ENCODE measurements at regions not wholly inside any gene's neighbourhood (a gene's known extent, or its start where the extent isn't known, plus 50 kb on each side); places are given as distances from the start of the nearest gene placed in this dataset.

- TF ChIP-seq POLR2AphosphoS5 (IDR thresholded peaks at IDR 0.05) (no peak), POLR2A (IDR thresholded peaks at IDR 0.05) (no peak), EP300 (IDR thresholded peaks at IDR 0.05) (no peak)
- TF ChIP-seq, protein P1, sequence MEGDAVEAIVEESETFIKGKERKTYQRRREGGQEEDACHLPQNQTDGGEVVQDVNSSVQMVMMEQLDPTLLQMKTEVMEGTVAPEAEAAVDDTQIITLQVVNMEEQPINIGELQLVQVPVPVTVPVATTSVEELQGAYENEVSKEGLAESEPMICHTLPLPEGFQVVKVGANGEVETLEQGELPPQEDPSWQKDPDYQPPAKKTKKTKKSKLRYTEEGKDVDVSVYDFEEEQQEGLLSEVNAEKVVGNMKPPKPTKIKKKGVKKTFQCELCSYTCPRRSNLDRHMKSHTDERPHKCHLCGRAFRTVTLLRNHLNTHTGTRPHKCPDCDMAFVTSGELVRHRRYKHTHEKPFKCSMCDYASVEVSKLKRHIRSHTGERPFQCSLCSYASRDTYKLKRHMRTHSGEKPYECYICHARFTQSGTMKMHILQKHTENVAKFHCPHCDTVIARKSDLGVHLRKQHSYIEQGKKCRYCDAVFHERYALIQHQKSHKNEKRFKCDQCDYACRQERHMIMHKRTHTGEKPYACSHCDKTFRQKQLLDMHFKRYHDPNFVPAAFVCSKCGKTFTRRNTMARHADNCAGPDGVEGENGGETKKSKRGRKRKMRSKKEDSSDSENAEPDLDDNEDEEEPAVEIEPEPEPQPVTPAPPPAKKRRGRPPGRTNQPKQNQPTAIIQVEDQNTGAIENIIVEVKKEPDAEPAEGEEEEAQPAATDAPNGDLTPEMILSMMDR (IDR thresholded peaks at IDR 0.05): no peak
- Histone ChIP-seq H3K36me3 (no peaks in the 10 kb centered on the region), H3K4me3 (no peak overlapping the region), H3K4me1 (no peaks in the 10 kb centered on the region), H3K27me3 (no peaks in the 10 kb centered on the region), H3K27ac (no peak overlapping the region), H3K9me3 (peaks cover 0 to 16% (median 0%) of the 10 kb centered on the region in 3 donors)
- WGBS, 2 donors (ENCODE audit: low coverage in 1 of 2): 80 to 81% methylated on average over 1 of the region's 1 CpG
- ATAC-seq: no peak
These were observed 431.2 kb upstream of the GYPC start for GRCh38 chr2:126224776-126225175.

- no peak for TF ChIP-seq EP300 (IDR thresholded peaks at IDR 0.05)
- no peak for TF ChIP-seq POLR2AphosphoS5 (IDR thresholded peaks at IDR 0.05)
- no peak for TF ChIP-seq POLR2A (IDR thresholded peaks at IDR 0.05)
- TF ChIP-seq, protein P1 (IDR thresholded peaks at IDR 0.05): no peak
- WGBS, 2 donors (ENCODE audit: low coverage in 1 of 2): 71% methylated on average over 1 of the region's 1 CpG; no CpG with 5 or more reads in 1 of the 2 donors
- Histone ChIP-seq H3K9me3 (peaks cover 0 to 17% (median 0%) of the 10 kb centered on the region in 3 donors), H3K36me3 (no peaks in the 10 kb centered on the region), H3K4me3 (no peak overlapping the region), H3K4me1 (no peaks in the 10 kb centered on the region), H3K27ac (no peak overlapping the region), H3K27me3 (no peaks in the 10 kb centered on the region)
- no peak for ATAC-seq
These were observed 428.7 kb upstream of the GYPC start for GRCh38 chr2:126227250-126227649.

DNA sequence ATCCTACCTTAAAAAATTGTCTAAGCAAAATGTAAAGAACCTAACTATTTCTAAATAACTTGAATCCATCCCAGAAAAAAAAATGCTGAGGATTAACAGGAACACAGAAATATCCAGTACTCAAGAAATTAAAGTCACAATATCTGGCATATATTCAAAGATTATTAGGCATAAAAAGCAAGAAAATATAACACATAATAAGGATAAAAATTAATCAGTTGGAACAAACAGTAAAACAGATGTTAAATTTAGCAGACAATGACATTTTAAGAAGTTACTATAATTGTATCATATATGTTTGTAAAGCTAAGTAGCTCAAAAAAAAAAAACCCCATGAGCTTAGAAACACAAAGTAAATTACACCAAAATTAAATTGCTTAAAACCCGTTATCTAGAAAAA is 427.4 kb upstream of the GYPC start:
- H3K27ac ChIP-seq: no peak overlapping the region
- H3K9me3 ChIP-seq: peaks cover 0 to 17% (median 0%) of the 10 kb centered on the region in 3 donors
- H3K36me3 ChIP-seq: no peaks in the 10 kb centered on the region
- H3K4me1 ChIP-seq: no peaks in the 10 kb centered on the region
- no peak overlapping the region for H3K4me3 ChIP-seq
- ATAC-seq: no peak
- WGBS, 2 donors (ENCODE audit: low coverage in 1 of 2): 75 to 86% methylated on average over 1 of the region's 1 CpG
- no peaks in the 10 kb centered on the region for H3K27me3 ChIP-seq
- TF ChIP-seq EP300 (IDR thresholded peaks at IDR 0.05) (no peak), POLR2AphosphoS5 (IDR thresholded peaks at IDR 0.05) (no peak)

- H3K4me1 ChIP-seq: no peaks in the 10 kb centered on the region
- WGBS, 2 donors (ENCODE audit: low coverage in 1 of 2): 98 to 100% methylated on average over 4 to 5 of the region's 5 CpGs
- no peaks in the 10 kb centered on the region for H3K36me3 ChIP-seq
- TF ChIP-seq POLR2AphosphoS5 (IDR thresholded peaks at IDR 0.05) (no peak), POLR2A (IDR thresholded peaks at IDR 0.05) (no peak), EP300 (IDR thresholded peaks at IDR 0.05) (no peak)
- TF ChIP-seq, protein P1 (IDR thresholded peaks at IDR 0.05): no peak
- H3K4me3 ChIP-seq: no peak overlapping the region
- H3K27me3 ChIP-seq: no peaks in the 10 kb centered on the region
- ATAC-seq: no peak
- no peaks in the 10 kb centered on the region for H3K9me3 ChIP-seq
- H3K27ac ChIP-seq: no peak overlapping the region
These were observed 417.7 kb upstream of the GYPC start for GRCh38 chr2:126238251-126238650.

GRCh38 chr2:126239320-126239955 is 416.5 kb upstream of the GYPC start:
- no peak for ATAC-seq
- H3K4me1 ChIP-seq: no peaks in the 10 kb centered on the region
- 64 to 70% methylated on average over 3 to 5 of the region's 5 CpGs for WGBS, 2 donors (ENCODE audit: low coverage in 1 of 2)
- H3K27ac ChIP-seq: no peak overlapping the region
- H3K9me3 ChIP-seq: no peaks in the 10 kb centered on the region
- H3K27me3 ChIP-seq: no peaks in the 10 kb centered on the region
- H3K4me3 ChIP-seq: no peak overlapping the region
- no peak for TF ChIP-seq POLR2AphosphoS5 (IDR thresholded peaks at IDR 0.05)
- TF ChIP-seq EP300 (IDR thresholded peaks at IDR 0.05): no peak
- TF ChIP-seq, protein P1 (IDR thresholded peaks at IDR 0.05): no peak
- TF ChIP-seq POLR2A (IDR thresholded peaks at IDR 0.05): no peak
- H3K36me3 ChIP-seq: no peaks in the 10 kb centered on the region
